ENCODE measurements at regions not wholly inside any gene's neighbourhood (a gene's known extent, or its start where the extent isn't known, plus 50 kb on each side); places are given as distances from the start of the nearest gene placed in this dataset.

- Histone ChIP-seq H3K9me3 (replicated peaks) (no peaks in the 10 kb centered on the region), H3K4me3 (no peak overlapping the region), H3K4me1 (no peaks in the 10 kb centered on the region), H3K36me3 (no peaks in the 10 kb centered on the region), H3K27me3 (ENCODE audit: low read depth) (peaks cover 5% of the 10 kb centered on the region), H3K27ac (replicated peaks) (no peak overlapping the region)
- no peak for TF ChIP-seq CTCF (IDR thresholded peaks at IDR 0.05; ENCODE audit: borderline replicate concordance)
- intact Hi-C loops (cut with micrococcal nuclease) = no loop called here
- no peak for DNase-seq
Observed at GRCh38 chr5:71955723-71956122, 151.6 kb upstream of the MAP1B start.

GRCh38 chr5:71957292-71957898 lies 149.9 kb upstream of the MAP1B start:
- H3K36me3 ChIP-seq = no peaks in the 10 kb centered on the region
- H3K9me3 ChIP-seq (replicated peaks) = no peaks in the 10 kb centered on the region
- no peak overlapping the region for H3K4me3 ChIP-seq
- peaks cover 5% of the 10 kb centered on the region for H3K27me3 ChIP-seq (ENCODE audit: low read depth)
- no peaks in the 10 kb centered on the region for H3K4me1 ChIP-seq
- TF ChIP-seq CTCF (IDR thresholded peaks at IDR 0.05; ENCODE audit: borderline replicate concordance) = no peak
- intact Hi-C loops (cut with micrococcal nuclease) = no loop called here
- no peak overlapping the region for H3K27ac ChIP-seq (replicated peaks)
- DNase-seq = no peak

- Histone ChIP-seq H3K9me3 (replicated peaks) (no peaks in the 10 kb centered on the region), H3K27ac (replicated peaks) (no peak overlapping the region), H3K36me3 (no peaks in the 10 kb centered on the region), H3K4me3 (no peak overlapping the region), H3K4me1 (no peaks in the 10 kb centered on the region), H3K27me3 (ENCODE audit: low read depth) (peaks cover 5% of the 10 kb centered on the region)
- no peak for DNase-seq
- intact Hi-C loops (cut with micrococcal nuclease) = no loop called here
- TF ChIP-seq CTCF (IDR thresholded peaks at IDR 0.05; ENCODE audit: borderline replicate concordance) = no peak
Observed at GRCh38 chr5:71960195-71960594, 147.1 kb upstream of the MAP1B start.

- no peak overlapping the region for H3K4me3 ChIP-seq
- H3K27ac ChIP-seq (replicated peaks) = no peak overlapping the region
- H3K27me3 ChIP-seq (ENCODE audit: low read depth) = no peaks in the 10 kb centered on the region
- H3K9me3 ChIP-seq (replicated peaks) = no peaks in the 10 kb centered on the region
- H3K36me3 ChIP-seq = no peaks in the 10 kb centered on the region
- H3K4me1 ChIP-seq = no peaks in the 10 kb centered on the region
- no peak for TF ChIP-seq CTCF (IDR thresholded peaks at IDR 0.05; ENCODE audit: borderline replicate concordance)
- DNase-seq = no peak
- intact Hi-C loops (cut with micrococcal nuclease) = no loop called here
Observed at GRCh38 chr5:71961786-71962185, 145.5 kb upstream of the MAP1B start.

- DNase-seq = no peak
- Histone ChIP-seq H3K4me3 (no peak overlapping the region), H3K27ac (replicated peaks) (no peak overlapping the region), H3K4me1 (peaks cover 16% of the 10 kb centered on the region), H3K27me3 (ENCODE audit: low read depth) (no peaks in the 10 kb centered on the region), H3K36me3 (no peaks in the 10 kb centered on the region), H3K9me3 (replicated peaks) (no peaks in the 10 kb centered on the region)
- TF ChIP-seq CTCF (IDR thresholded peaks at IDR 0.05; ENCODE audit: borderline replicate concordance) = no peak
- intact Hi-C loops (cut with micrococcal nuclease) = no loop called here
Observed at GRCh38 chr5:71969460-71969859, 137.8 kb upstream of the MAP1B start.

All from left ventricle myocardium inferior (tissue), 1 donor.